HG03064 (cell line): ENCODE measurements at regions not wholly inside any gene's neighbourhood (a gene's known extent, or its start where the extent isn't known, plus 50 kb on each side); places are given as distances from the start of the nearest gene placed in this dataset.
"Not testable (repeated sequence)": the region's sequence is repeated elsewhere in the genome, so short reads cannot be mapped to it uniquely, and the experiment has no call there.

ENCODE experiments used
- ATAC-seq: cut with Tn5 transposase; IDR thresholded peaks from one replicate; pipeline ENCODE4 v1.9.1; 2021; ENCODE audit warnings: low read depth; ENCODE audit not compliant: unreplicated experiment

DNA sequence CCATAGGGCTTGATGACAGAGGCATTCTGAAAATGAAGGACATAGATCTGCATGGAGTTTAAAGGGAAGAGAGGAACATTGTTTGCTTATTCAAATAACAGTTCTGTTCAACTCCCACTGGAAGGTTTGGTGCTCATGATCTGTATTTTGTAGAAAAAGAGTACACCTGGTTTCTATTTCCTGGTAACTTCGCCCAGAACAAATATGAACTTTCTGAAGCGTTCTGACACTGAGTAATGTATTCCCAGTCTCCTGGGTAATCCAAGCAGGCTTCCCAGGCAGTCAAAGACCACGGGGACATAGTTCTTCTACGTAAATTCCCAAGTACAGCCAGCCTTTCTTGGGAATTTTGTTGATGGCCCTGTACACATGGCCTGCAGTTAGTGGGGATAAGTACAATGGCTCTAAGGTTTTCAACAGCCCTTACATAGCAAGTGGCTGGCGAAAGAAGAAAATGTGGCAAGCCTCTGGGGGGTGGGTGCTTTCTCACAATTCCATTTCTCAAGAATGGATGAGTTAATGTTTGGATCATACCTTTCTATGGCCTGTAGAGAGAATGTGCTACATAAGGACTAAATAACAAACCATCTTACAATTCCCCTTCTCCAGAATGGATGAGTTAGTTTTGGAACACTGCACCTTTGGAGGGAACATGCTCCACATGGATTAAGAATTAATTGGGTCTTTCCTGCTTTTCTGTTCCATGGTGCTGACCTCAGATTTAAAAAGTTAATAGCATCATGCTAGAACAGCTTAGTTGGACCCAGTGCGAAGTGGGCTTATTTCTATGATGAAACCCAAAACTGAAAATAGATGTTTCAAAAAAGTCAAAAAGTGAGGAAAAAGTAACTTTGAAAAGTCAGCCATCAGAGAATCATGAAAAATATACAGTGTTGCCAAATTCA is 52.7 kb downstream of the COL6A6 start:
- no peak for ATAC-seq

DNA sequence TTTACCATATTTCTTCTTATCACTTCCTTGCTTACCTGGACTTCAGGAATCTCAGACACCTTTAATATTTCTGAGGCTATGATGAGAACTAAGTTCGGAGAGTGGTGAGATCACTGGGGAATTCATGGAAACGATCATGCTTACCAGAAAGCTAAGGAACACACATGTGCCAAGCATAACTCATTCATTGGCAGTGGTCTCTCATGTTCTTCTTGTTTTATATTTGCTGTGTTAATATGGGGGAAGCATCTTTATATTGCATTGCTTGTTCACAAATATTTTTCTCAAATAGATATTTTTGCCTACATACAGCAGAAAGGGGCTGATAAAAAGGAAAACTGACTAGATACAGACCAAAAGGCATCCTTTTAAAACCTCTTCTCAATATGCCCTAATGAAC is 55.8 kb downstream of the COL6A6 start:
- no peak for ATAC-seq

DNA sequence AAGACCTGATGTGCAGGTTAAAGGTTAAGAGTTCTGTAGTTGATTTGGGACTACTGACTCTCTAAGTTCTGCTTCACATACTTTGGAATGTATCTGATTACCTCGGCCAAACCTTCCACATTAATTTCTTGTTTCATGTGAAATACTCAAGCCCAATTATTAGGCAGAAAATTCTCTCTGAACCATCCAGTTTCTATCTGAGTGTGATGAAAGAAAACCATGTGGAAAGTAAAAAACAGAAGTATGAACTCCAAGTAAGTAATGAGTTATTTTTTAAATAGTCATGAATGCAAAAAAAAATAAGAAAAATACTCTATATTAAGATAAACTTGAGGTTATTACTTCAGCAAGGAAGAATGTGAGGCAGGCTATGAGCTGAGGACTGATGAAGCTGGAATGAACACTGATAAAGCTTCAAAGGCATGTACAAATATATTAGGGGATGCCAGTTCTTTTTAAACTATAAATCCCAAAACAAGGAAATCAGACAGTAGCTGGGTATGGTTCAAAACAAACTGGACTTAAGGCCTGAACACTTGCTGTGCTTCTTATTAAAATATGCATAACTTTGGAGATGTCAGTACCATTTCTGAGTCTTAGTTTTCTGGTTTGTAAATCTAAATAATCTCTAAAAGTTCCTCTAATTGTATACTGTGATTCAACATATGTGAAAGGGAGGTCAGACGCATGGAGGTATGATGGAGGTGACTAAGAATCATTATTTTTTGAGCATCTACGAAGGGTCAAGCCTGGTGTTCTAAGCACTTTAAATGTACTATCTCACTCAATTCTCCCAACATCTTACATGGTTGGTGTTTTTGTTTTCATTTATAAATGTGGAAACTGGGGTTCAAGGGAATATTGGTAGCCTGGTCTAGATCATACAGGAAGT is 59.6 kb downstream of the COL6A6 start:
- no peak for ATAC-seq

DNA sequence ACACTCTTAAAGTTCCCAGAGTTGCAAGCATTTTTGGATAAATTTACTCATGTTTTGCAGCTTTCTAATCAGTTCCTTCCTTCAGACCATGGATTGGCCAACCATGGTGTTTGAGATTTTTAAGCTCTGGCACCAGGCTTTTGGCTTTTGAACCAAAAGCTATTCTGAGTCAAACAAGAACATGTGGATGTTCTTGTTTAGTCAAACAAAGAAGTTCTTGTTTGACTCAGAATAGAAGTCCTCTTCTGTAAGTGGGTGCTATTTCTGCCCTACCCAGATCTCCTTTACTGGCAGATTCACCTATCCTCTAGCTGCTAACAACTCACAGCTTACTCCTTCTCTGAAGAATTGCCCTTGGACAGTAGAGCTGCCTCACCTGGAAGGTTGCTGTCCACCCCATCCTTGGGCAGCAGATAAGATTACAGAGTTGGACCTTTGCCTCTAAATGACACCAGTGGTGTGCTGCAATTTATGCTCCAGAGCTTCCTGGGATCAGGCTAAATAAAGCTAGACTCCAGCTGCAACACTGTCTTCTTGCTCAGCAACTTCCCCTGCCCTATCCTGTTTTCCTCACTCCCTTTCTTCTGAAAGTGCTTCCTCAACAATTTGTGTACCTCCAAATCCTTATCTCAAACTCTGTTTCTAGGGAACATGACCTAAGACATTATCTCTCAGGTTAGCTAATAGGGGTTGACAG is 65.6 kb downstream of the COL6A6 start:
- ATAC-seq: peak; percentile 81

DNA sequence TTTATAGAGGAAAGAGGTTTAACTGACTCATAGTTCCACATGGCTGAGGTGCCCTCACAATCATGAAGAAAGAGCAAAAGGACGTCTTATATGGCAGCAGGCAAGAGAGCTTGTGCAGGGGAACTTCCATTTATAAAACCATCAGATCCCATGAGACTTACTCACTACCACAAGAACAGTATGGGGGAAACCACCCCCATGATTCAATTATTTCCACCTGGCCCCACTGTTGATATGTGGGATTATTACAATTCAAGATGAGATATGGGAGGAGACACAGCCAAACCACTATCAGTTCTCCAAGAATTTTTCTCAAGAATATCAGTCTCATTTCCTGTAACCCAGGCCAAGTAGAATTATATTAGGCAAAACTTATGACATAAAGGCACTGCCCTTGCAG is 77.8 kb downstream of the COL6A6 start:
- not testable (repeated sequence) for ATAC-seq

DNA sequence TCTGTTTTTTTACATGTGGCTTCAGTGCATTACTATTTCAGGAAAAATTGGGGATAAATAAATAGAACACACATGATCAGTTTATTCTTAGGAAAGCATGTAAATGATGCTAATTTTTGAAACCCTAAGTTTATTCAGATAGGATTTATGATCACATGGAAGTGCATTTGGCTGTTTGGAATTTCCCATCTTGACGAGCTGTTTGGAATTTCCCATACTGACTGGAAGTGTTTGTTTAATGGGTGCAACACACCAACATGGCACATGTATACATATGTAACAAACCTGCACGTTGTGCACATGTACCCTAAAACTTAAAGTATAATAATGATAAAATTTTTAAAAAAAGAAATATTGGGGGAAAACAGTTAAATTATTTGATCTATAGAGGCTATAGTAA is 79.5 kb downstream of the COL6A6 start:
- ATAC-seq: no peak

DNA sequence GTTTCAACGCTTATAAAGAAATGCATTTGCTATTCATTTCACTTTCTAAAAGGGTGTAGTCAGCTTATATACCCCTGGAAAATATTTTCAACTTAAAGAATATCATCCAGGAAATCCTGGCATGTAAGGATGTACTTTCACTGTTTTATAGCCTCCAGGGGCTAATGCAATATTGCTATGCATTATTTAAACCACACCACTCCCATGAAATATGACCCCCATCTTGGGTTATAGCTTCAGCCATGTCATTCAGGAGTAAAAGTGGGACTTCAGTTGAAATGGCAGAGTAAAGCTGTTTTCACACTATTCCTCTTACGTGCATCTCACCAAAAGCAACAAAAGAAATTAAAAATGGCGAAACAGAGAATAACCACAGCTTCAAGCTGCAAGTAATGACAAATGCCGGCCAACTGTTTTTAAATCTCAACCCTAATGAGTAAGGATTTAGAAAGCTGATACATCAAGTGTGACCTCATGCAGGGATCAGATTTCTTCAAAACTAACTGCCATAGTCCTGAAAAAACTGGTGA is 84.5 kb downstream of the COL6A6 start:
- no peak for ATAC-seq

DNA sequence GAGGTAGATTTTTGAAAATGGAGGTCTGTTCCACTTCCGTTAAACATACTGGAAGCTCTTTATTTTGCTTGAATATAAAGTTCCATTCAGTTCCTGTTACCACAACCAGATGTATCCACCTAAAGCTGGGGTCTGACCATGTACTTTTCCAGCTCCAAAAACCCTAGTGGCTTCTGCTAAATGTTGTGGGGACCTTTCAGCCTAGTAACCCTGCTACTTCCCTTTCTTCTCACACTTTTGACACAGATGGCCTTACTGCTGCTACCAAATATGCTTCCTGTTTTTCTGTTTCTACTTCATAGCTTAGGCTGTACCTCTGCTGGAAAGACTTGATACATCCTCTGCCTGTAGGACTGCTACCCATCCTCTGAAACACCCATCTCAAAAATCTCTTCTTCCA is 87.8 kb downstream of the COL6A6 start:
- no peak for ATAC-seq

DNA sequence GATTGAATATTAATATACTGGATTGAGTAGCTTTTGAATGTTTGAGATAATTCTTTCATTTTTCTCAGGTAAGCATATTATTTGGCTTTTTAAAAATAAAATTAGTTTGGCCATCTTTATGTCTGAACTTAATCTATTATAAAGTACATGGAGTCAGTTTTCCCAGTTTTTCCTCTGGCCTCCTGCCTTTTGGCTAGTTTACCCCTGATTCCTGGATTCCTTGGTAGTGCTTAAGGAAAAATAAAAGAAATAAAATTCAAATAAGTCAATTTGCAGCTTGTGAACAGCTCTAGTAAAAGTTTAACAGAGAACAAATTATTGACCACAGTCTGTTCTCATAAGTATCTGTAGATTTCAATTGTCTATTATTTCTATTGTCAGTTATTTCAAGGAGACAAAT is 89.4 kb downstream of the COL6A6 start:
- no peak for ATAC-seq

DNA sequence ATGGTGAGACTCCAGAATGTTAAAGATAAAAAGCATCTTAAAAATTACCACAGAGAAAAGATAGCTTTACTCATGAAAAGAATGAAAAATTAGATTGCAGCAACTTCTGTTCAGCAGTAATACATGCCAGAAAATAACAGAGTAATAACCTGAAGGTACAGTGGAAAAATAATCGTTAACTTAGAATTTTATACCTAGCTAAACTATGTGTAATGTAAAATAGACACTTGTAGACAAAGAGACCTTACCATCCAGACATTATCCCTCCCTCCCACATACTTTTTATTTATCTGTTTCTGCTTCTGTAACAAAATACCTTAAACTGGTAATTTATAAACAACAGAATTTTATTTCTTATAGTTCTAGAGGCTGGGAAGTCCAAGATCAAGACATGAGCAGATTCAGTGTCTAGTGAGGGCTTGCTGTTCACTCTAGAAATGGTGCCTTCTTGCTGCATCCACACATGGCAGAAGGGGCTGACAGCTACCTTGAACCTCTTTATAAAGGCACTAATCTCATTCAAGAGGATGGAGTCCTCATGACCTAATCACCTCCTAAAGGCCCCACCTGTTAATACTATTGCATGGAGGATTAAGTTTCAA is 90.7 kb downstream of the COL6A6 start:
- ATAC-seq: no peak

DNA sequence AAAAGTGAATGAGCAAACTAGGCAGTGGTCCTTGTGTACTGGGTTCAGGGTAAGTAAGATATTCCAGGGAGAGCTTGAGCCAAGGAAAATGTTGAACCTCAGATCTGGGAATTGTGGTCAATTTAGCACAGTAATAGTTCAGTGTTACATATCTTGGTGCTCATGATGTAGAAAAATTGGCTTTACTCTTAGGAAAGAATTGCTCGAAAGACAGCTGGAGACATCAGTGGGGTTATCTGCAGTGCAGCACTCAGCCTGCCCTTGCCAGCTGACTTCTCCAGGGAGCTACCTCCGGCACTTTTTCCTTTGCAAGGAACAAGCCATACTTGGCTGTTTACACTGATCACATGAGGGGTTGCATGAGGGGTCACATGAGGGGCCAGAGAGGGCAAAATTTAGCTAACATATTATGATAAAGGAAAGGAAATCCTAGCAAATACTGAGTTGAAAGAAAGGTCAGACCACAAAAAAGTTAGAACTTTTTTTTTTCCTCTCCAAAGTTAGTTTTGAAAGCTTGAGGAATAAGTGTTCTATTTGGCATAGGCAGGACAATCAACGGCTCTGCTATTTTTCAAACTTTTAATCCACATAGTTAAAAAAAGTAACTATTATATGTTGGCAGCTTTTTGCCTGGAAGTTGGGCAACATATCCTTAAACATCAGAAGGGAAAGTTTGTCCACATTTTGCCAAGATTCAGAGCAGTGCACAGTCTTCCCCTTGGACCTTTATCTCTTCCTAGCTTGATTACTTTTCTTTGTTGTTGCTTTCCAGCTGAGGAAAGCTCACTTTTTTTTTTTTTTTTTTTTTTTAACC is 92.4 kb downstream of the COL6A6 start:
- no peak for ATAC-seq

DNA sequence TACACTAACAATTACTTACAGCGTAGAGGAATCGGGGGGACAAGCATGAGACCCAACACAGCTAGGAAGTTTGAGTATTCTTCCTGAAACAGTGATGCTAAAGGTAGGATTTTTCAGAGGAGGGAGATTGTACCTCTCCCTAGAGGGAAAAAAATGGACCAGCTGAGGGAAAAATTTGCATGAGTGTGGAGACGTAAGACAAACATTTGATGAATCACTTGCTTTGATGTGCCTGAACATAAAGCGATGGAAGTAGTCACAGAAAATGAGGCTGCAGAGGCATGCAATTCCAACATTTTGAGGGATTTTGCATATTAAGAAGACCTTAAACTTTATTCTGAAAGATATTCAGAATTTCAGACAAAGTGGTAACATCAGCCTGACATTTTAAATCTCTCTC is 102.2 kb downstream of the COL6A6 start:
- ATAC-seq: no peak

DNA sequence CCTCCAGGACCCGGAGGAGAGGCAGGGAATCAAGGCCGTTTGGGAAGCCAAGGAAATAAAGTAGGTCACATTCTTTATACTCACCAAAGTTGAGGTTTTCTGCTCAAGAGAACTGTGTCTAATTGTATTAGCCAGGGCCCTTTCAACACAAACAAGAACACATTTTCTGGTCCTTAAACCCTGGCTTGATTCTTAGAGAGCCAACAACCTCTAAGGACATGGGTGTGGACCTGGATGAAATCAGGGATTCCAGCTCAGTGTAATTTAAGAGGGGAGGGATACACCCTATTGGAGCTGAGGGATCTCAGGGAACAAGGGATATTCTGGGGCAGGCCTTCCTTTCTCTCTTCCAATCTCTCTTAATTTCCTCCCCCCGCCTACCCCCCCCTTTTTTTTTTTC is 104.8 kb downstream of the COL6A6 start:
- no peak for ATAC-seq

DNA sequence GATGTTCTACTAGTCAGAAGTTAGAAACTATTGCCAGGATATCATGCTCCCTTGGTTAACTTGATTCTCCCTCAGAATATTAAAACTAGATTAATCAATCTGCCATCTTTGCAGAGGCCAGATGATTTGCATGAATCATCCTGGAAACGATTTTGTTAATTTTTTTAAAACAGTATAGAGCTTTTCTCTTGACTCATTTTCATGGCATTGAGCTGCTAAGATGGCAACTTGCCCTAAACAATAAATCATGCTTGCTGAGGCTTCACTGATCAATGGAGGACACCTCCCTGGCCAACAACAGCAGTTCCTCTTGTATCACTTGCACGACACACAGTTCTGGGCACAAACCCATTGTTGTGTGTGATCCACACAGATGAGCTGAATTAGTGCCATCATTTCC is 109.1 kb downstream of the COL6A6 start:
- ATAC-seq: no peak

DNA sequence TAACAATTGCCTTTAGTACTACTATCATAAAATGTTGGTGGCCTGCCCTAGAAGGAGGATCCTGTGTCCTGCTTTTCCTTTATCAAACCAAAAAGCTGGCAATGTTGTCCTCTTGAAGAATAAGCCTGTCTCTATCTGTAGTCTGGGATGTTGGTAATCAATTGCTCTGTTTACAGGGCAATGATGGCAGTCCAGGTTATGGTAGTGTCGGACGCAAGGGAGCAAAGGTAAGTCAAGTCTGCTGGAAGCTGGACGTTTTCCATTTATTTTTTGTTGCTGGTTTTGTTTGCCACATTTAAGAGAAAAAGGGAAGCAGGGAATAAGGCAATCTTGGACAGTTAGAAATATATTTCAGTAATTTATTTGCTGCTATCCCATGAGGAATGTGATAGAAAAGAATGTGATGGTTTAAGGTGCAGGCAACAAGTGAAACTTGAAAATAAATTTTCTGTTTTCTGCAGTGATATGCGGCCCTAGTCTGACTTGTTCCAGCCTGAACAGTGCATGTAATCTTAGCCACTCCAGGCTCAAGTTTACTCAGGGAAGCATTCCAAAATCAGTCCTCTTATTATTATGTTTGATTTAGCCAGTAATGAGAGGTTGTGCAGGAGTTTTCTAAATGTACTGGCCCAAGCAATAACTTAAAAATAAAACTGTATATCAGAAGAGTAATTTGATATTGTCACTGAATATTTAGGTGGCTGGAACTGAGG is 110.3 kb downstream of the COL6A6 start:
- ATAC-seq: no peak

DNA sequence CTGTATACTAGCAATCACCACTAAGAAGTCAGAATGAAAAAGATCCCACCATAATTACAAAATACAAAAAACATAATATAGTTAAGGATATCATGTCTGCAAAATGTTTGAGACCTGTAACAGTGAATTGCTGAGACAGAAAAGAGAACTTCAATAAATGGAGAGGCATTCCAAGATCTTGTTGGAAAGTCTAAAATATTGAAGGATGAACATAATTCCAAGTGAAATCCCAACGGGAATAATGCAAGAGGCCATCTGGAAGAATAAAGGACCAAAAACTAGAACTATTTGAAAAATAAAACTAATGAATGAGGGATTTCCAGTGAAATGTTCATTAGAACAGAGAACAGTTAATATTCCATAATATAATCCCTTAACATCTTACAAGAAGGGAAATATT is 110.9 kb downstream of the COL6A6 start:
- ATAC-seq: no peak
